K562 (cell line): ENCODE measurements at regions not wholly inside any gene's neighbourhood (a gene's known extent, or its start where the extent isn't known, plus 50 kb on each side); places are given as distances from the start of the nearest gene placed in this dataset.

Experiments used
- ATAC-seq: fragments of 200-7000 bp; cut with Tn5 transposase; 3 replicates; pipeline ENCODE4 v1.9.1; 2020; ENCODE audit warnings: moderate library complexity
- BruUV-seq: library from RNA; stranded (reverse); fragments of 400-500 nt; replicated peaks from 2 replicates; lab custom pipeline; 2021; lab: Mats Ljungman, UMichigan
- CTCF ChIA-PET: fragments of 300-600 bp; formaldehyde crosslinking; extraction: SDS; loops from one replicate; lab custom pipeline; 2021; ENCODE audit warnings: low intra/inter-chr PET ratio; lab: Yijun Ruan, JAX
- POLR2A ChIA-PET: fragments of 300-600, 350-650 bp; sonication (Branson Sonifier 250); formaldehyde crosslinking; extraction: SDS; loops from one replicate; lab custom pipeline; 2021; ENCODE audit warnings: antibody characterized with exemption, inconsistent platforms; lab: Yijun Ruan, JAX
- DNase-seq, 4 experiments: peaks; one replicate each; pipeline versions ENCODE4 v3.0.0 to v3.0.0-alpha.2; 2011 to 2018; ENCODE audit warnings: low spot score in 3 of 4, mixed read lengths in 3 of 4; ENCODE audit errors: extremely low read depth in 1 of 4
- FAIRE-seq: peaks from 2 replicates; lab custom pipeline; 2011; peaks lifted over from hg19 to GRCh38; lab: Jason Lieb, UNC
- H2AFZ ChIP-seq: 2 replicates; pipeline ENCODE4 v1.6.0; 2011; ENCODE audit warnings: low read depth, low read length, control low read depth, inconsistent platforms
- H3K27ac ChIP-seq: fragments of 200-600 bp; 3 replicates; pipeline ENCODE4 v1.8.0; 2011; ENCODE audit warnings: low read depth, mild to moderate bottlenecking, control low read depth, inconsistent platforms, low read length, moderate library complexity, mixed read lengths; ENCODE audit errors: extremely low read depth
- H3K27me3 ChIP-seq, 2 experiments: fragments of 300-600 bp in 1 of 2; 2 replicates in 1 of 2; 3 replicates in 1 of 2; pipeline versions ENCODE4 v1.6.0 to v1.8.0; 2011; ENCODE audit warnings: inconsistent platforms in 2 of 2, low read length in 2 of 2, mild to moderate bottlenecking in 1 of 2, mixed read lengths in 1 of 2, moderate library complexity in 1 of 2; ENCODE audit not compliant: control insufficient read depth in 2 of 2, insufficient read depth in 2 of 2
- H3K36me3 ChIP-seq: fragments of 300-600 bp; 3 replicates; pipeline ENCODE4 v1.8.0; 2011; ENCODE audit warnings: mild to moderate bottlenecking, low read length, inconsistent platforms; ENCODE audit not compliant: control insufficient read depth, insufficient read depth
- H3K4me1 ChIP-seq, 2 experiments: fragments of 200-600 bp in 1 of 2; replicated peaks in 1 of 2; 2 replicates in 1 of 2; 3 replicates in 1 of 2; pipeline versions ENCODE4 v1.5.1 to v1.8.0; 2011; ENCODE audit warnings: inconsistent platforms in 2 of 2, low read length in 2 of 2, mild to moderate bottlenecking in 1 of 2, mixed read lengths in 1 of 2, moderate library complexity in 1 of 2; ENCODE audit not compliant: control insufficient read depth in 2 of 2, insufficient read depth in 2 of 2
- H3K4me2 ChIP-seq: 2 replicates; pipeline ENCODE4 v1.6.1; 2011; ENCODE audit warnings: low read length, control low read depth, inconsistent platforms, mixed read lengths; ENCODE audit not compliant: insufficient read depth
- H3K4me3 ChIP-seq: fragments of 200-600 bp; sonication (generic), shearing (Covaris generic); 2 replicates; pipeline ENCODE4 v1.5.1; 2016; ENCODE audit warnings: control low read depth, inconsistent platforms
- H3K79me2 ChIP-seq: fragments of 200-600 bp; 3 replicates; pipeline ENCODE4 v1.8.0; 2011; ENCODE audit warnings: low read length, inconsistent platforms; ENCODE audit not compliant: control insufficient read depth, insufficient read depth
- H3K9ac ChIP-seq, 2 experiments: 2 replicates each; pipeline versions ENCODE4 v1.6.0 to v1.6.1; 2011; ENCODE audit warnings: low read depth in 2 of 2, low read length in 2 of 2, control low read depth in 1 of 2, inconsistent platforms in 1 of 2, mild to moderate bottlenecking in 1 of 2, mixed read lengths in 1 of 2; ENCODE audit not compliant: insufficient read depth in 1 of 2
- H3K9me1 ChIP-seq: one replicate; pipeline ENCODE4 v1.6.0; 2011; ENCODE audit warnings: inconsistent platforms, mild to moderate bottlenecking, low read length, moderate library complexity; ENCODE audit not compliant: control insufficient read depth, insufficient read depth
- H3K9me3 ChIP-seq: replicated peaks from 2 replicates; pipeline ENCODE4 v1.5.1; 2011; ENCODE audit warnings: low read depth, low read length, inconsistent platforms; ENCODE audit not compliant: control insufficient read depth, insufficient read depth
- H4K20me1 ChIP-seq: replicated peaks from 2 replicates; pipeline ENCODE4 v1.6.1; 2011; ENCODE audit warnings: low read length, inconsistent platforms, mixed read lengths; ENCODE audit not compliant: control insufficient read depth, insufficient read depth
- DEAF1 ChIP-seq: fragments of 450-650 bp; formaldehyde crosslinking; IDR thresholded peaks from 2 replicates; pipeline ENCODE4 v1.4.0; 2020; ENCODE audit warnings: mild to moderate bottlenecking, moderate library complexity
- MEF2D ChIP-seq: conservative IDR thresholded peaks from 2 replicates; pipeline ENCODE4 v1.6.1; 2016; ENCODE audit warnings: low read depth, missing genetic modification characterization, missing compliant biosample characterization
- POLR2A ChIP-seq: fragments of 450-650 bp; conservative IDR thresholded peaks from 2 replicates; pipeline ENCODE4 v1.6.1; 2016
- POU5F1 ChIP-seq: fragments of 150-350 bp; IDR thresholded peaks from 2 replicates; pipeline ENCODE4 v1.6.1; 2014; ENCODE audit warnings: borderline replicate concordance, low read length, low read depth, mild to moderate bottlenecking; ENCODE audit not compliant: partially characterized antibody
- SRSF1 ChIP-seq: fragments of 200-400 bp; formaldehyde crosslinking; IDR thresholded peaks from 2 replicates; pipeline ENCODE4 v1.6.1; 2017; ENCODE audit warnings: mild to moderate bottlenecking, low read depth, low read length, moderate library complexity
- ZNF165 ChIP-seq: fragments of 250-450 bp; sonication (Bioruptor Pico); IDR thresholded peaks from 2 replicates; pipeline ENCODE4 v1.4.0; 2020; ENCODE audit warnings: borderline replicate concordance
- WGBS: fragments of 100-300 bp; shearing (Covaris generic); methylation state at CpG from one replicate; pipeline ENCODE4 v1.1.6; 2016; ENCODE audit warnings: low coverage, mixed read lengths; ENCODE audit not compliant: insufficient coverage; ENCODE audit errors: missing lambda C conversion rate; 5-methylcytosine and 5-hydroxymethylcytosine counted together
- in situ Hi-C: fragments of 300-500 bp; cut with MboI; formaldehyde crosslinking; loops from 4 replicates; pipeline ENCODE4 v1.15.0; 2018; ENCODE audit warnings: inconsistent platforms, mixed read lengths
- intact Hi-C: fragments of 100-400 bp; cut with micrococcal nuclease; formaldehyde crosslinking; loops from 2 replicates; pipeline ENCODE4 v1.14.2; 2022

DNA sequence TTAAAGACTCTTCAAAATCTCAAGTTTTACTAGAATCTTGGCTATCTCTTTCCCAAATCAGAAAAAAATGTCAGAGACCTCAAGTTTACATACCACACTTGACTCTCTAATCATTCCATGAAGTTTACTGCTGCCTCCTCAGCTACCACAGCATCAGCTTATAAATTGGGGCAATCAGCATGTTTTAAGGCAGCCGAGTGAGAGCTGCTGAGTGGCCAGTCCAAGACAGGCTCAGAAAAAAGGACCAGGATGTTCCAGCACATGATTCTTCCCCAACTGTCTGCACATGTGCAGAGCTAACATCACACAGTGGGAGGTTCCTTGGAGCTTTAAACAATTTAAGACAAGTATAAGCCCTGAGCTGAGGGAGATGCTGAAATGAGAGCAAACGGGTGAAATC is 140.6 kb upstream of the NUDT7 start:
- Histone ChIP-seq H3K27ac (no peak overlapping the region), H4K20me1 (no peaks in the 10 kb centered on the region), H3K79me2 (no peaks in the 10 kb centered on the region), H3K4me1 (no peaks in the 10 kb centered on the region), H3K4me3 (no peak overlapping the region), H3K9me1 (no peaks in the 10 kb centered on the region), H3K36me3 (no peaks in the 10 kb centered on the region), H3K9me3 (no peaks in the 10 kb centered on the region), H3K4me2 (no peak overlapping the region), H3K27me3 (no peaks in the 10 kb centered on the region), H2AFZ (no peak overlapping the region), H3K9ac (no peak overlapping the region)
- TF ChIP-seq DEAF1 (CRISPR knock-in tag), result no peak
- TF ChIP-seq ZNF165 (CRISPR knock-in tag), result no peak
- no peak for TF ChIP-seq POU5F1
- no peak for TF ChIP-seq SRSF1
- TF ChIP-seq POLR2A, result no peak
- TF ChIP-seq MEF2D (tag), result no peak
- BruUV-seq, result no TSS peak
- CTCF ChIA-PET, result interaction anchor here (0.6 to 6.3 kb wide), 2 partner anchors 47 to 346 kb away, joined by 3 to 92 read pairs; no protein-coding TSS in a partner anchor
- intact Hi-C loops, result loop anchor here (10.0 kb wide), 2 partner anchors 177 to 393 kb away; no protein-coding TSS in a partner anchor
- no peak for ATAC-seq
- no peak for DNase-seq
- 0% methylated on average over 2 of the region's 2 CpGs for WGBS
- in situ Hi-C loops, result loop anchor here (5.0 kb wide), 1 partner anchor 344 kb away; no protein-coding TSS in a partner anchor
- POLR2A ChIA-PET, result interaction anchor here (0.6 kb wide), 1 partner anchor 341 kb away, joined by 3 read pairs; no protein-coding TSS in a partner anchor
- no peak for FAIRE-seq
